Muscle layer of duodenum (tissue), 2 donors: ENCODE measurements at regions not wholly inside any gene's neighbourhood (a gene's known extent, or its start where the extent isn't known, plus 50 kb on each side); places are given as distances from the start of the nearest gene placed in this dataset.
"Not testable (repeated sequence)": the region's sequence is repeated elsewhere in the genome, so short reads cannot be mapped to it uniquely, and the experiment has no call there.

ENCODE experiments used
- H3K27ac ChIP-seq: one replicate; pipeline ENCODE4 v1.7.0; 2013; ENCODE audit warnings: mild to moderate bottlenecking, low read length
- H3K27me3 ChIP-seq: one replicate; pipeline ENCODE4 v1.7.0; 2013; ENCODE audit warnings: low read depth, mild to moderate bottlenecking, control low read depth, low read length
- H3K36me3 ChIP-seq, 2 donors: one replicate each; pipeline ENCODE4 v1.7.0; 2013; ENCODE audit warnings: low read length in 2 of 2, control low read depth in 1 of 2, mild to moderate bottlenecking in 1 of 2; ENCODE audit not compliant: insufficient read depth in 2 of 2, control insufficient read depth in 1 of 2
- H3K4me1 ChIP-seq, 2 donors: one replicate each; pipeline ENCODE4 v1.7.0; 2013; ENCODE audit warnings: low read length in 2 of 2, mild to moderate bottlenecking in 2 of 2, control low read depth in 1 of 2, moderate library complexity in 1 of 2; ENCODE audit not compliant: insufficient read depth in 2 of 2, control insufficient read depth in 1 of 2
- H3K4me3 ChIP-seq, 2 donors: one replicate each; pipeline ENCODE4 v1.7.0; 2013; ENCODE audit warnings: low read length in 2 of 2, low read depth in 1 of 2, mild to moderate bottlenecking in 1 of 2
- H3K9me3 ChIP-seq, 2 donors: one replicate each; pipeline ENCODE4 v1.7.0; 2013; ENCODE audit warnings: low read length in 2 of 2, control low read depth in 1 of 2, mild to moderate bottlenecking in 1 of 2; ENCODE audit not compliant: control insufficient read depth in 1 of 2
- donor health status: healthy.

GRCh38 chr6:71007298-71007697 lies 50.4 kb upstream of the B3GAT2 start:
- H3K4me1 ChIP-seq, H3K27me3 ChIP-seq, H3K27ac ChIP-seq, H3K4me3 ChIP-seq, H3K36me3 ChIP-seq: not testable (repeated sequence)
- H3K9me3 ChIP-seq: peaks cover 0 to 17% of the 10 kb centered on the region in 2 donors

DNA sequence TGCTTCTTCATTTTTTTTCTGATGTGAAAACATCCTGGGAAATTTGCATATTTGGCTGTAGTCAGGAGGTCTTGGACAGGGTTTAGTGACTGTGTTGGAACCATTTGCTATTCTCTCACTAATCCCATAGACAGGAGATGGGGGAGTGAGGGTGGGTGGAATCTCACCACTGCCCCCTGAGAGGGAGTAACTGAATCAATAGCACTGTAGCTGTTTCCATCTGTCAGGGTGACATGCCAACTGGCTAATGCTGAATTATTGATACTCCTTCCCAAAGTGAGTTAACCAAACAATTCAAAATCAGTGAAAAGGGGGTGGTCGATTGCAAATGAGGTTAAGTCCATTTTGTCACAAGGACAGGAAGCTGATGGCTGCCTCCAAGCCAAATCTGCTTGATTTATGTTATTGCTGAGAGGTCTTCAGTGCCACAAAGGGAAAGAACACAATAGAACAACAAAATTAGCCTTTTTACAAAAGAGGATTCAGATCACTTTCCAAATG lies 55.1 kb upstream of the B3GAT2 start:
- no peak overlapping the region for H3K27ac ChIP-seq
- H3K27me3 ChIP-seq: no peaks in the 10 kb centered on the region
- H3K36me3 ChIP-seq: no peaks in the 10 kb centered on the region
- H3K4me3 ChIP-seq: no peak overlapping the region
- H3K9me3 ChIP-seq: no peaks in the 10 kb centered on the region
- no peaks in the 10 kb centered on the region for H3K4me1 ChIP-seq

GRCh38 chr6:71012866-71013469 lies 56.1 kb upstream of the B3GAT2 start:
- Histone ChIP-seq H3K4me1 (no peaks in the 10 kb centered on the region), H3K36me3 (no peaks in the 10 kb centered on the region), H3K9me3 (no peaks in the 10 kb centered on the region), H3K4me3 (no peak overlapping the region), H3K27me3 (no peaks in the 10 kb centered on the region), H3K27ac (no peak overlapping the region)

DNA sequence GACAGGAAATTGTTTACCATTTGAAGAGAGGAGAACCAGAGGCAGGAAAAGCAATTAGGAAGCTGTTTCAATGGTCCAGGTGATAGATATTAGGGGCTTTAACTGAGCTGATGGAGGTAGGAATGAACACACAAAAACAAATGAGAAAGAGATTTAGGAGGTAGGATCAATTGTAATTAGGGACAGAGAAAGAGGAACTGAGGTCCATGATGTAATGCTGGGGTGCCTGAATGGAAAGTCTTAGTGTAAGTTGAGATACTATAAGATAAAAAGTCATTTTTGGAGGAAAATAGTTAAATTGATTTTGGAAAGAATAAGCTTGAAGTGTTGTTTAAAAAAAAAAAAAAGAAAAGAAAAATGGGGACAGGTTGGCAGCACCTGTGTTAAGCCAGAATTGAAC lies 58.5 kb upstream of the B3GAT2 start:
- no peaks in the 10 kb centered on the region for H3K4me1 ChIP-seq
- no peak overlapping the region for H3K4me3 ChIP-seq
- no peaks in the 10 kb centered on the region for H3K27me3 ChIP-seq
- H3K9me3 ChIP-seq: no peaks in the 10 kb centered on the region
- H3K36me3 ChIP-seq: no peaks in the 10 kb centered on the region
- H3K27ac ChIP-seq: no peak overlapping the region

DNA sequence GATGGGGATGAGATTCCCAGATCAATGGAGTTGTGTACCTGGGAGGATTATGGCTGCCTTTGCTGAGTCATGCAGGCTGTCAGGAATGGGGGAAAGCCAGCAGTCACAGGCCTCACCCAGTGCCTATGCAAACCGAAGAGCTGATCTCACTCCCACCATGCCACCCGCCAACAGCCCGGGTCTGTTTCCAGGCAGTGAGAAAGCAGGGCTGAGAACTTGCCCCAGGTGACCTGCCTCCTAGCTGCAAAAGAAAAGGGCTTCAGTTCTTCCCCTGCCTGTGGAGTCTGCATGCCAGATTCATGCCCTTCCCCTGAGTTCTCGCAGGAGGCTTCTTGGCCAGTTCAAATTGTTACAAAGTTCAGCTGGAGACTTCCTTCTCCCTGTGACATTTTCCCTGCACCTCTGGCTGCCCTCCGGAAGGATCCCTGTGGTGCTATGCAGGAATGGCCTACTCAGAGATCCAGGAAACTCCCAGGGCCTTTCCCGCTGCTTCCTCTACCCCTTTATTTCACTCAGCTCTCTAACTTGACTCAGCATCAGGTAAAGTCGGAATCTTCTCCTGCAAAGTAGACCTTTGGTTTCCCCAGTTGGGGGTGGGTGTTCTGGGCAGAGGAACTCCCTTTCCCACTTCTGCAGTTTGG lies 71.5 kb upstream of the B3GAT2 start:
- H3K27ac ChIP-seq: no peak overlapping the region
- no peak overlapping the region for H3K4me3 ChIP-seq
- H3K9me3 ChIP-seq: no peaks in the 10 kb centered on the region
- no peaks in the 10 kb centered on the region for H3K27me3 ChIP-seq
- no peaks in the 10 kb centered on the region for H3K36me3 ChIP-seq
- H3K4me1 ChIP-seq: no peaks in the 10 kb centered on the region

GRCh38 chr6:71028877-71029252 lies 72.0 kb upstream of the B3GAT2 start:
- no peaks in the 10 kb centered on the region for H3K36me3 ChIP-seq
- H3K27ac ChIP-seq: no peak overlapping the region
- no peaks in the 10 kb centered on the region for H3K9me3 ChIP-seq
- H3K4me3 ChIP-seq: no peak overlapping the region
- H3K27me3 ChIP-seq: no peaks in the 10 kb centered on the region
- no peaks in the 10 kb centered on the region for H3K4me1 ChIP-seq

GRCh38 chr6:71029555-71029954 lies 72.7 kb upstream of the B3GAT2 start:
- Histone ChIP-seq H3K4me1 (no peaks in the 10 kb centered on the region), H3K27ac (no peak overlapping the region), H3K27me3 (no peaks in the 10 kb centered on the region), H3K9me3 (no peaks in the 10 kb centered on the region), H3K36me3 (no peaks in the 10 kb centered on the region), H3K4me3 (no peak overlapping the region)

- H3K4me1 ChIP-seq: no peaks in the 10 kb centered on the region
- no peaks in the 10 kb centered on the region for H3K9me3 ChIP-seq
- H3K27me3 ChIP-seq: no peaks in the 10 kb centered on the region
- H3K36me3 ChIP-seq: no peaks in the 10 kb centered on the region
- H3K27ac ChIP-seq: no peak overlapping the region
- H3K4me3 ChIP-seq: no peak overlapping the region
Observed at GRCh38 chr6:71031912-71032311, 75.1 kb upstream of the B3GAT2 start.

DNA sequence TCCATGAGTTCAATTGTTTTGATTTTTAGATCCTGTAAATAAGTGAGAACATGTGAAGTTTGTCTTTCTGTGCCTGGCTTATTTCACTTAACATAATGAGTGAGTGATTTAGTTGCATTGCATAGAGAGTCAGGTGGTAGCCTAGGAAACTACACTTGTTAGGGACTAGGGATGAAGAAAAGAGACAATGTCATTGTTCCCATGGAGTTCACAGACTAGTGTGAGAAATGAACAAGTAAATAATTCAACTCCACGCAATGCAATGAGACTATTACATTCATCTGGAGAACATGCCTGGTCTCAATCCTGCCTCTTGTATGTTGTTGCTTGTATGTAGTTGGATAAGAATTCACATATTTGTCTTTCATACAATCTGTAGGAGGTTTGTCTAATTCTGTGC lies 76.3 kb upstream of the B3GAT2 start:
- Histone ChIP-seq H3K4me3 (no peak overlapping the region), H3K27ac (no peak overlapping the region), H3K36me3 (no peaks in the 10 kb centered on the region), H3K27me3 (no peaks in the 10 kb centered on the region), H3K4me1 (no peaks in the 10 kb centered on the region), H3K9me3 (no peaks in the 10 kb centered on the region)

DNA sequence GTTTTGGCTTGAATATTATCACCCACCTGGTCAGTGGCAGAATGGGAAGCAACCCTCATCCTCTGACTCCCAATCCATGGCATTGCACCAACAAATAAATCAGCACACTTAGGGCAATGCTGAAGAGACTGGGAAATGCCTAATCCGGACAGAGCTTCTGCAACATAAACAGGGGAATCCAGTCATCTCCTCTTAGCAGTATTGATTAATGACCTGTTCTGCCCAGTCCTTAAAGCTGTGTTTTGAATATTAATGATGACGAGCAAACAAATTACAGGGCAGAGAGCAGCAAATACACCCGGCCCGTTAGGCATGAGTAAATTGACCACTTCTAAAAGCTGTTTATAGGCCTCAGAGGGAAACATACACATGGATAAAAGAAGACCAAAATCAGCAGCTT lies 77.0 kb upstream of the B3GAT2 start:
- no peaks in the 10 kb centered on the region for H3K36me3 ChIP-seq
- no peaks in the 10 kb centered on the region for H3K27me3 ChIP-seq
- no peak overlapping the region for H3K4me3 ChIP-seq
- no peaks in the 10 kb centered on the region for H3K4me1 ChIP-seq
- H3K9me3 ChIP-seq: no peaks in the 10 kb centered on the region
- no peak overlapping the region for H3K27ac ChIP-seq

GRCh38 chr6:71034563-71035345 lies 77.9 kb upstream of the B3GAT2 start:
- no peak overlapping the region for H3K27ac ChIP-seq
- H3K4me1 ChIP-seq: no peaks in the 10 kb centered on the region
- no peaks in the 10 kb centered on the region for H3K27me3 ChIP-seq
- no peak overlapping the region for H3K4me3 ChIP-seq
- no peaks in the 10 kb centered on the region for H3K36me3 ChIP-seq
- H3K9me3 ChIP-seq: no peaks in the 10 kb centered on the region
